Esophagus mucosa (tissue), 1 donor: ENCODE measurements at regions not wholly inside any gene's neighbourhood (a gene's known extent, or its start where the extent isn't known, plus 50 kb on each side); places are given as distances from the start of the nearest gene placed in this dataset.

ENCODE experiments used
- ATAC-seq: fragments of 200-7000 bp; cut with Tn5 transposase; one replicate; pipeline ENCODE4 v1.9.1; 2020
- donor health status: DM: yes; HTN: yes; CAD: no.

GRCh38 chr13:105097521-105097920 lies 1437.9 kb downstream of the EFNB2 start:
- no peak for ATAC-seq

GRCh38 chr13:105089858-105090643 lies 1445.4 kb downstream of the EFNB2 start:
- no peak for ATAC-seq

DNA sequence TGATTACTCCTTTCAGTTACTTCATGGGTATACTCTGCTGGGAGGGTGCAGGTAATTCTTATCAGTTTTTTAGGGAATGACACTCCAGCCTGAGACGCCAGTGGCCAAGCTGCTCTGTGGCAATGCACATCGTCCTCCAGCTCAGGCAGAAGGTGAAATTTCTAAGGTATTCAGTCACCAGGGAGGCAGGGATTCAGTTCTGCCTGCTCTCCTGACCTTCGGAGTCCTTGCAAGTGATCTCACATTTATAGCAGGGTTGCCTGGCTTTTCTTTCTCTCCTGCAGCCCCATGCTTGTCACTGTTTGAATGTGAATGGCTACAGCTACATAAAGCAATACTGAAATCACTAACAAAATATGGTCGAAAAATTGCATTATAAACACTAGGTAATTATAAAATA lies 1447.5 kb downstream of the EFNB2 start:
- ATAC-seq = no peak

GRCh38 chr13:105084931-105085330 lies 1450.5 kb downstream of the EFNB2 start:
- no peak for ATAC-seq

DNA sequence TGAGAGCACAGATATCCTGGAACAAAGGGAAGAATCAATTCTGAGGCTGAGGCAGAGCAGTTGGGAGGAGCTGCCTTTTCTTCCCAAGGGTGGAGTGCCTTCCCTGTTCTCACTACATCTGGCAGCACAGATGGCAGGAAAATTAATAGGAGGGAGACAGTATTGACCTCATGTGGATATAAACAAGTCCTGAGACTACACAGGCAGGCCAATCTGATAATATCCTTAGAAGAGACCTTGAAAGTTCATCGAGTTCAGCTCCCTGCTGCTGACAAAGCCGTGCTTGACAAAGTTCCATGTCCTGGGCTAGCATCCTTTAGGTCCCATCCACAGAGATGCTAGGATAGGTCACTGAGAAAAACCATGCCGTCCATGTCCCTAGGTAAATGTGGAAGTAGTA lies 1451.5 kb downstream of the EFNB2 start:
- ATAC-seq = no peak

DNA sequence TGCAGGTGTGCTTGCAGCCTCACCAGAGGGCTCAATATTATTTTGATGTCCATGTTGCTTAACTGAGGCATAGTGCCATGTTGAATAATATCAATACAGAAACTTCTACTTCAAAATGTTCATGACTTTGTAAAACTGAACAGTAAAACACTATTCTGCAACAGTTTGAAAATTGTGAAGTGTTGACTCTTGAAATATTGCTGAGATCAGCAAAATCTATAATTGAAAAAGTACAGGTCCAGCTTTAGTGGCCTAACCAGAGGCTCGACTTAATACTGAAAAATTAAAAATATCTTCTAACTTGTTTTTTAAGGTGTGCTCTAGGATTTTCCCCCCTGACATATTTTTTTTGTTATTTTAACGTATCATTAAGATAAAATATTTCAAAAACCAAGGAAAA lies 1460.7 kb downstream of the EFNB2 start:
- no peak for ATAC-seq

GRCh38 chr13:105073041-105073440 lies 1462.4 kb downstream of the EFNB2 start:
- ATAC-seq = no peak

DNA sequence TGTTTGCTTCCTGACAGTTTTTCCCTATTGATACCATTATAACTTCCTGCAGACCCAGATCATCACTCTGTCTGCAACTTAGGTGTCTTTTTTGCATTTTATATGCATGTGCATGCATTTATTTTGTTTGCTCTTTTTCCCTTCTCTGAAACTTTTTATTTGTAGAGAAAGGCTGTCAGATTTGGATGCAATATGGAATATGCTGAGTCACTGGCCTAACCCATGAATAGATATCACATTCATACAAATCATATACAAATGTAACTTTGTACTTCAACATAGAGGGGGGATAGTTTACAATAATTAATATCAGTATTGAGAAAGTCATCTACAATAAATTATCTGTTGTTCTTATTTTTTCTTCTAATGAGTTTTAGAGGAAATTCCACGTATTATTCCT lies 1465.0 kb downstream of the EFNB2 start:
- no peak for ATAC-seq

GRCh38 chr13:105069106-105069505 lies 1466.4 kb downstream of the EFNB2 start:
- ATAC-seq = no peak

- ATAC-seq = no peak
These were observed 1471.8 kb downstream of the EFNB2 start for GRCh38 chr13:105063676-105064075.

- ATAC-seq = no peak
These were observed 1475.7 kb downstream of the EFNB2 start for GRCh38 chr13:105059786-105060185.

DNA sequence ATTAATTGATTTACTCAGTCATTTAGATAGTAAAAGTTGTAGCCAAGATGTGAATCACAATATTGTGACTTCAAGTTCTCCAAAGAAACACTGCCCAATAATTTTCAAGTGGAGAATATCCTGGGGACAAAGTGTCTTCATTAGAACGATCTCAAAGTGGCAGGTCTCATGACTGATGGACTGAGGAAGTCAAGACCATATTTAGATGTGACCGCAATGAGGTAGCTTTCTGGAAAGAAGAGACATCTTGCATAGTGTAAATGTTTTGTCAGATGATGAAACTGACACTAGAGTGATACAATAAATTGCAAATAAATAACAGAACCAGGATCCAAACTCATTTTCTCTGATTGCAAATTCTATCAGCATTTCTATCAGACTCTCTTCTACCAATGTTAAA lies 1476.9 kb downstream of the EFNB2 start:
- no peak for ATAC-seq

GRCh38 chr13:105052711-105053110 lies 1482.8 kb downstream of the EFNB2 start:
- ATAC-seq = no peak

DNA sequence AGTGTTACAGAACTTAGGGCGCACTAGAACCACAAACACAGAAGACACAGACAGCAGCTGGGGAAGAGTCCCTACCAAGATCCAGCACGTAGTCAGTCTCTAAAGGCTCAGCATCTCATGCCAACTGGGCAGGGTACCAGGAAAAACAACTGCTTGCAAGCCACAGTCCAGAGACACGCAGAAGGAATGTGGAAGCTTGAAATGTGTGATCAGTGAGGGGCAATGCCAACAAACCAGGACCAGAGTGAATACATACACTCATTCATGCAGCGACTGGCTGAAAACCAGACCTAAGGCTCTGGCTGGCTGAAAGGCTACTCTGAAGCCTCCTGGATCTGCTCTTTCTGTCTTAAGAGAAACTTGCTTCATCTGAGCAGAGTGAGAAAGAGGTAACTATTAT lies 1484.8 kb downstream of the EFNB2 start:
- ATAC-seq = no peak

- ATAC-seq = no peak
These were observed 1486.8 kb downstream of the EFNB2 start for GRCh38 chr13:105048677-105049076.

DNA sequence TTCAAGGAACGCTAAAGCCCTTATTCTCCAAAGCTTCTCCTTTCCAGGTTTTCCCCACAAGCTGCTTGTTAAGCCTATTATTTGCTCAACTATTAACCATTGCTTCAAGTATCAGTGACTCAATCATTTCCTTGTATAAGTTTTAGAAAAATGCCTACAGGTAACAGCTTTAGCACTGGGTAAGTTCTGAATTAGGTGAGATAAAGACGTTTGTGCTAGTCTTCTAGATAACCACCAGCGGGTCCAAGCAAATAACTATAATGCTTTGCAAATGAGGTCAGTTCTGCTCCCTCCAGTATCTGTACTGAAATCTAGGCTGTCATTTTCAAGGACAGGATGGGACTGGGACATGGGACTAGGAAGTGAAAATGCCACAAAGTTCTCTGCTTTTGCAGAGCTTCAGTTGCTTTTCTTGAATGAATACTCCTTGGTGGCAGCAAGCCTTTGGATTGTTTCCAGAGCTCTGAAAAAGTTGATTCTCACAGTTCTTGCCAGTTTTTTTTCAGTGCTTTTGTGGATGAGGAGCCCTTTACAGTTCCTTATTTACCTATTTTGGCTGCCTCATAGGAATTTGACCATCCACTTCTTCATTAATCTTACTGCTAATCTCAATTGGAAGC lies 1487.7 kb downstream of the EFNB2 start:
- ATAC-seq = no peak

- ATAC-seq = no peak
These were observed 1498.4 kb downstream of the EFNB2 start for GRCh38 chr13:105037110-105037509.

DNA sequence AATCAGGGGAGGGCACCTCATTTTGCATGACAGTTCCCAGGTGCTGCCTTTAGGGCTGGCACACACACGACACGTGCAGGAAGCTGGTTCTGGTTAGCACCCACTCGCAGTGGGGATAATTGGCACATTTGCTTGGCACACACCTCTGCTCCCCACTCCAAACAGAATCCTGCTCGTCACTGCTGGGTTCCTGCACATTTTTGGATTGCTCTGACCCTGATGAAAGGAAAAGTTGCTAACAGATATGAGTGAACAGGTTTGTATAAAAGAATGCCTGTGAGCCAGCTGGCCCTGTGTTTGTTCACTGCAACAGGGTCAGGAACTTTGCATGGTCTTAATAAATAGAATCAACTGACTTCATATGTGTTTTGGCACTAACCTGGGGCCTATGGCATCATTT lies 1500.4 kb downstream of the EFNB2 start:
- ATAC-seq = no peak

- no peak for ATAC-seq
These were observed 1501.5 kb downstream of the EFNB2 start for GRCh38 chr13:105033999-105034398.

DNA sequence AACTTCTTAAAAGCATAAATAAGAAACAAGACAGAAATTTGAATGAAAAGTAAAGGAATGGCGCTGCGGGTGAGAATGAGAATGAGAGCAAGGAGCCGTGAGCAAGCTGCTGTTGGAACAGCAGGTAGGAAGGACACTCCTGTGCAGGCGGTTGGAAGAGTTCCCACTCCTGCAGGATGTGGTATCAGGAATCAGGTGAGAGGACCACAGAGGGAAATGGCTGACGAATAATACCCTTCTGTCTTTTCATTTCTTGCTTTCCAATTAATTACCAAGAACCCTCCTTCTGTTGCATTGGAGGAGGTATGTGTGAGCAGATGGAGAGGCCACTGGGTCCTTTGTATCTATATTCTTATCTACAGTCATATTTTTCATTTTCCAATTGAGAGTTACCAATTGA lies 1504.2 kb downstream of the EFNB2 start:
- no peak for ATAC-seq

- ATAC-seq = no peak
These were observed 1504.6 kb downstream of the EFNB2 start for GRCh38 chr13:105030851-105031250.

GRCh38 chr13:105019073-105019472 lies 1516.4 kb downstream of the EFNB2 start:
- ATAC-seq = no peak

DNA sequence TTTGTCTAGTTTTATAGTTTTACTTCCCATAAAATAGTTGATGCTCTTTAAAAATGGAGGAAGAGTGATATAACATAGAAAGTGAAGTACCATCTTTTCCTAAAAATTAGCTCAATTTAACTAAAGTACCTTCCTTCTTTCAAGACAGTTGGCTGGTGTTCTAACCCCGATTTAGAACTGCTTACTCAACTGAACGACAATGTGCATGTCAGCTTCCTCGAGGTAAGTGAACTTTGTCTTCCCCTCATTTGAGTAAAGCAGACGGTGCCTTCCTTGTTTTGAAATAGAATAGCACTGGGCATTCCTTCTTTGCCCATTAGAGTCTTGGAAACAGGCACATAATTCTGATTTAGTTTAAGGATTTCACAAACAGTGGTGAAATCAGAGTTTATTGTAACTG lies 1519.2 kb downstream of the EFNB2 start:
- no peak for ATAC-seq

- no peak for ATAC-seq
These were observed 1526.9 kb downstream of the EFNB2 start for GRCh38 chr13:105008604-105009003.
